NT2/D1 (cell line): ENCODE measurements at regions not wholly inside any gene's neighbourhood (a gene's known extent, or its start where the extent isn't known, plus 50 kb on each side); places are given as distances from the start of the nearest gene placed in this dataset.

Experiments used
- SUZ12 ChIP-seq: IDR thresholded peaks from 2 replicates; pipeline ENCODE4 v1.6.1; 2011; ENCODE audit not compliant: insufficient read length, insufficient read depth; ENCODE audit errors: extremely low read depth
- ZNF274 ChIP-seq: IDR thresholded peaks from 2 replicates; pipeline ENCODE4 v1.6.1; 2011; ENCODE audit warnings: mild to moderate bottlenecking, low read depth, low read length

DNA sequence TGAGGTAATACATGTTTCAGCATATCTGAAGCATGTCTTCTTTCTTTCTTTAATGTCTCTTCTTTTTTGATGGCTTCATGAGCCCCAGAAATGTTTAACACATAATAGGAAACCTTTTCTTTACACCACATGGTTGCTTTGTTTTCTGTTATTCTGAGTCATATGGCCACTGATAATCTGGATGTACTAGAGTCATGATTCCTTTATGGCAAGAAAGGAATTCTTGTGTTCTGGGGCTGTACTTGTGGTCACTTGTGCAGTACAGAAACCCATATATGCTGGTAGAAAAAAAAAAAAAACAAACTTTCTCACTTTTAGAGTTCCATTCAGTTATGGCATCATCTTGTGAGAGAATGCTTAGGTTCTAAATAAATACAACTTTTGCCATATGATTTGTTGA is 1669.3 kb upstream of the CDH9 start:
- TF ChIP-seq ZNF274 (no peak), SUZ12 (no peak)
